ENCODE measurements at regions not wholly inside any gene's neighbourhood (a gene's known extent, or its start where the extent isn't known, plus 50 kb on each side); places are given as distances from the start of the nearest gene placed in this dataset.

DNA sequence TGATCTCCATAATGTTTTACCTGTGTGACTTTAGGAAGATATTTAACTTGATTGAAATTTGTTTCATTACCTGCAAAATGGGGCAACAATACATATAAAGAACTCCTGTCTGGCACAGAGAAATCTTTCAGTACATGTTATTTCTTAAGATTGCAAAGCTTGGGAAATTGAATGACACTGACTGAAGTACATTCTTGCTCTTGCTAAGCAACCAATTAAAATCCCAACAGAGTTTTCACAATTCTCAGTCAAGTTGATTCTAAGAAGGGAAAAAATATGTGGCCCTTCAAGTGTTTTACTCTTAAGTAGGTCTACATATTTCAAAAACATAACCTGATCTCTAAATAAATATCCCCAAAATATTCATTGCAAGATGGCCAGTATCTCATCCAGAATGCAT is 2187.0 kb upstream of the ACO1 start:
- no peak overlapping the region for H4K91ac ChIP-seq (ENCODE audit: insufficient read length, low read depth, low read length)
- Mint-ChIP-seq H3K27ac (no peak overlapping the region), H3K4me1 (no peaks in the 10 kb centered on the region), H3K36me3 (ENCODE audit: insufficient read depth in 1 of 3, low read depth in 3 of 3) (peaks cover 9 to 14% (median 10%) of the 10 kb centered on the region in 3 experiments), H3K9me3 (peaks cover 10 to 14% of the 10 kb centered on the region in 2 experiments), H3K27me3 (ENCODE audit: low read depth) (no peaks in the 10 kb centered on the region), H3K4me3 (no peak overlapping the region)
- H3K79me1 ChIP-seq (ENCODE audit: insufficient read depth, low read depth, low read length, poor library complexity, severe bottlenecking): no peaks in the 10 kb centered on the region
- H2BK15ac ChIP-seq (ENCODE audit: low read depth, low read length): no peak overlapping the region
- no peak overlapping the region for H2AK5ac ChIP-seq (ENCODE audit: insufficient read length, low read length)
- no peak overlapping the region for H2AFZ ChIP-seq (ENCODE audit: low read length)
- no peak overlapping the region for H3K27ac ChIP-seq (ENCODE audit: insufficient read length, low read depth, low read length)
- no peaks in the 10 kb centered on the region for H4K20me1 ChIP-seq (ENCODE audit: control insufficient read depth, insufficient read depth, insufficient read length)
- H3K23me2 ChIP-seq (ENCODE audit: insufficient read length, low read depth, low read length, poor library complexity, severe bottlenecking): no peaks in the 10 kb centered on the region
- H3K9me3 ChIP-seq (ENCODE audit: control insufficient read depth, low read depth, low read length): peaks cover 9% of the 10 kb centered on the region
- no peak overlapping the region for H3K4ac ChIP-seq (ENCODE audit: low read depth, low read length)
- no peak overlapping the region for H3K9ac ChIP-seq (ENCODE audit: extremely low read depth, insufficient read length, low read length)
- H3K23ac ChIP-seq (ENCODE audit: insufficient read length, low read depth, low read length): no peak overlapping the region
- H4K8ac ChIP-seq (replicated peaks; ENCODE audit: insufficient read length, low read depth, low read length): no peak overlapping the region
- no peak overlapping the region for H3K14ac ChIP-seq (ENCODE audit: insufficient read depth, low read length)
- H3T11ph ChIP-seq (ENCODE audit: low read length): no peak overlapping the region
- no peak overlapping the region for H2BK5ac ChIP-seq (ENCODE audit: insufficient read length, low read length)
- no peak overlapping the region for H2BK120ac ChIP-seq (ENCODE audit: low read depth, low read length, poor library complexity, severe bottlenecking)
- H3K27me3 ChIP-seq (ENCODE audit: insufficient read depth, low read length): no peaks in the 10 kb centered on the region
- no peak for DNase-seq
- H3K79me2 ChIP-seq (ENCODE audit: insufficient read depth, low read length): no peaks in the 10 kb centered on the region
- H2BK20ac ChIP-seq (ENCODE audit: low read depth, low read length, poor library complexity, severe bottlenecking): no peak overlapping the region
- H3K18ac ChIP-seq (ENCODE audit: insufficient read length, low read depth, low read length): no peak overlapping the region
- H3K4me1 ChIP-seq (ENCODE audit: insufficient read depth, low read length): no peaks in the 10 kb centered on the region
- no peak overlapping the region for H3K56ac ChIP-seq (ENCODE audit: insufficient read length, low read depth, low read length)
- H4K5ac ChIP-seq (ENCODE audit: insufficient read length, low read depth, low read length): no peak overlapping the region
- no peak overlapping the region for H3K4me2 ChIP-seq (ENCODE audit: insufficient read depth, insufficient read length, low read length)
- TF ChIP-seq, protein P1, sequence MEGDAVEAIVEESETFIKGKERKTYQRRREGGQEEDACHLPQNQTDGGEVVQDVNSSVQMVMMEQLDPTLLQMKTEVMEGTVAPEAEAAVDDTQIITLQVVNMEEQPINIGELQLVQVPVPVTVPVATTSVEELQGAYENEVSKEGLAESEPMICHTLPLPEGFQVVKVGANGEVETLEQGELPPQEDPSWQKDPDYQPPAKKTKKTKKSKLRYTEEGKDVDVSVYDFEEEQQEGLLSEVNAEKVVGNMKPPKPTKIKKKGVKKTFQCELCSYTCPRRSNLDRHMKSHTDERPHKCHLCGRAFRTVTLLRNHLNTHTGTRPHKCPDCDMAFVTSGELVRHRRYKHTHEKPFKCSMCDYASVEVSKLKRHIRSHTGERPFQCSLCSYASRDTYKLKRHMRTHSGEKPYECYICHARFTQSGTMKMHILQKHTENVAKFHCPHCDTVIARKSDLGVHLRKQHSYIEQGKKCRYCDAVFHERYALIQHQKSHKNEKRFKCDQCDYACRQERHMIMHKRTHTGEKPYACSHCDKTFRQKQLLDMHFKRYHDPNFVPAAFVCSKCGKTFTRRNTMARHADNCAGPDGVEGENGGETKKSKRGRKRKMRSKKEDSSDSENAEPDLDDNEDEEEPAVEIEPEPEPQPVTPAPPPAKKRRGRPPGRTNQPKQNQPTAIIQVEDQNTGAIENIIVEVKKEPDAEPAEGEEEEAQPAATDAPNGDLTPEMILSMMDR (conservative IDR thresholded peaks at IDR 0.05): no peak
- H2BK12ac ChIP-seq (ENCODE audit: insufficient read length, low read depth, low read length): no peak overlapping the region

All from H9 (cell line).